A549 (cell line): ENCODE measurements at regions not wholly inside any gene's neighbourhood (a gene's known extent, or its start where the extent isn't known, plus 50 kb on each side); places are given as distances from the start of the nearest gene placed in this dataset.

ENCODE experiments used
- ATAC-seq, 2 experiments: fragments of 200-7000 bp in 1 of 2; fragments of >200 bp in 1 of 2; cut with Nextera tagmentation in 1 of 2; cut with Tn5 transposase in 1 of 2; 3 replicates each; pipeline versions ENCODE4 v1.8.0 to v1.9.1; 2018 to 2020; ENCODE audit warnings: mild to moderate bottlenecking in 1 of 2, moderate library complexity in 1 of 2
- CTCF ChIA-PET: fragments of 300-600 bp; sonication (Branson Sonifier 250); formaldehyde crosslinking; extraction: SDS; loops from one replicate; lab custom pipeline; 2021; ENCODE audit warnings: antibody characterized with exemption, inconsistent platforms; lab: Yijun Ruan, JAX
- POLR2A ChIA-PET: fragments of 350-600 bp; formaldehyde crosslinking; extraction: SDS; loops from one replicate; lab custom pipeline; 2021; ENCODE audit warnings: antibody characterized with exemption, inconsistent platforms; lab: Yijun Ruan, JAX
- DNase-seq, 2 experiments: peaks; one replicate each; pipeline versions ENCODE4 v3.0.0 to v3.0.0-alpha.2; 2011 to 2016; ENCODE audit warnings: low read depth in 1 of 2, low spot score in 1 of 2
- FAIRE-seq: peaks from 2 replicates; lab custom pipeline; 2011; peaks lifted over from hg19 to GRCh38; lab: Jason Lieb, UNC
- H3K27ac ChIP-seq, 2 experiments: fragments of >200 bp; sonication (Bioruptor Twin); formaldehyde crosslinking; 3 replicates each; pipeline ENCODE4 v1.5.1; 2016 to 2017
- H3K4me1 ChIP-seq: fragments of >200 bp; sonication (Bioruptor Twin); formaldehyde crosslinking; 3 replicates; pipeline ENCODE4 v1.6.1; 2016
- H3K4me2 ChIP-seq: fragments of >200 bp; sonication (Bioruptor Twin); formaldehyde crosslinking; 3 replicates; pipeline ENCODE4 v1.6.1; 2016
- H3K4me3 ChIP-seq: fragments of >200 bp; sonication (Bioruptor Twin); formaldehyde crosslinking; 3 replicates; pipeline ENCODE4 v1.5.1; 2016
- H3K9me3 ChIP-seq: fragments of >200 bp; sonication (Bioruptor Twin); formaldehyde crosslinking; 3 replicates; pipeline ENCODE4 v1.6.1; 2016
- BHLHE40 ChIP-seq: IDR thresholded peaks from 2 replicates; pipeline ENCODE4 v1.6.1; 2012; ENCODE audit warnings: low read depth, low read length, inconsistent platforms
- CBX2 ChIP-seq: fragments of 200-600 bp; sonication (generic); IDR thresholded peaks from 2 replicates; pipeline ENCODE4 v1.6.1; 2016; ENCODE audit warnings: low read depth, mild to moderate bottlenecking, borderline replicate concordance
- EHMT2 ChIP-seq: fragments of 200-600 bp; sonication (generic); IDR thresholded peaks from 2 replicates; pipeline ENCODE4 v1.6.1; 2016; ENCODE audit warnings: antibody characterized with exemption, low read depth, mild to moderate bottlenecking, moderate library complexity
- ESRRA ChIP-seq: fragments of 150-350 bp; IDR thresholded peaks from 2 replicates; pipeline ENCODE4 v1.6.1; 2014; ENCODE audit warnings: mild to moderate bottlenecking, low read length, borderline replicate concordance
- FOSB ChIP-seq: fragments of 250-450 bp; sonication (Bioruptor Pico); IDR thresholded peaks from 2 replicates; pipeline ENCODE4 v1.5.0; 2020; ENCODE audit warnings: mild to moderate bottlenecking, moderate library complexity
- FOXS1 ChIP-seq: fragments of 250-450 bp; sonication (Bioruptor Pico); IDR thresholded peaks from 2 replicates; pipeline ENCODE4 v1.5.0; 2020; ENCODE audit warnings: mild to moderate bottlenecking, moderate library complexity
- GATA3 ChIP-seq: IDR thresholded peaks from 2 replicates; pipeline ENCODE4 v1.6.1; 2012; ENCODE audit warnings: borderline replicate concordance
- HDAC2 ChIP-seq: fragments of 200-600 bp; sonication (generic); IDR thresholded peaks from 2 replicates; pipeline ENCODE4 v1.6.1; 2016
- HOXA7 ChIP-seq: fragments of 250-450 bp; sonication (Bioruptor Pico); IDR thresholded peaks from 2 replicates; pipeline ENCODE4 v1.5.0; 2020; ENCODE audit warnings: mild to moderate bottlenecking, moderate library complexity
- JUN ChIP-seq, 2 experiments: fragments of >200 bp; sonication (Bioruptor Twin); formaldehyde crosslinking; IDR thresholded peaks; 2 replicates in 1 of 2; 3 replicates in 1 of 2; pipeline ENCODE4 v1.6.1; 2016 to 2017
- MAZ ChIP-seq: fragments of 150-350 bp; IDR thresholded peaks from 2 replicates; pipeline ENCODE4 v1.6.1; 2014; ENCODE audit warnings: antibody characterized with exemption, low read depth, low read length, borderline replicate concordance
- NPAS2 ChIP-seq: fragments of 250-450 bp; sonication (Bioruptor Pico); IDR thresholded peaks from 2 replicates; pipeline ENCODE4 v1.8.0; 2022; ENCODE audit warnings: mild to moderate bottlenecking, moderate library complexity, borderline replicate concordance
- POLR2A ChIP-seq: IDR thresholded peaks from 2 replicates; pipeline ENCODE4 v1.6.1; 2012; ENCODE audit warnings: mild to moderate bottlenecking, low read length
- RAD21 ChIP-seq, 2 experiments: fragments of >200 bp in 1 of 2; sonication (Bioruptor Twin) in 1 of 2; formaldehyde crosslinking in 1 of 2; IDR thresholded peaks in 1 of 2; conservative IDR thresholded peaks in 1 of 2; 2 replicates in 1 of 2; 3 replicates in 1 of 2; pipeline ENCODE4 v1.6.1; 2012 to 2018; ENCODE audit warnings: inconsistent platforms in 1 of 2
- SMC3 ChIP-seq: fragments of >200 bp; sonication (Bioruptor Twin); formaldehyde crosslinking; IDR thresholded peaks from 3 replicates; pipeline ENCODE4 v1.6.1; 2018; ENCODE audit warnings: inconsistent platforms
- TFCP2L1 ChIP-seq: fragments of 250-450 bp; sonication (Bioruptor Pico); IDR thresholded peaks from 2 replicates; pipeline ENCODE4 v1.5.0; 2021; ENCODE audit warnings: mild to moderate bottlenecking
- WGBS: methylation state at CpG from one replicate; pipeline ENCODE4 v1.1.6; 2017; ENCODE audit errors: missing lambda C conversion rate; 5-methylcytosine and 5-hydroxymethylcytosine counted together
- TF ChIP-seq, protein P1 (sequence below): fragments of 200-600 bp; sonication (generic); IDR thresholded peaks from 2 replicates; pipeline ENCODE4 v1.6.1; 2016; ENCODE audit warnings: antibody characterized with exemption, mild to moderate bottlenecking, moderate library complexity
- TF ChIP-seq, protein P2 (sequence below): fragments of 450-650 bp; IDR thresholded peaks from 2 replicates; pipeline ENCODE4 v1.6.1; 2014; ENCODE audit warnings: antibody characterized with exemption
- TF ChIP-seq, protein P3 (sequence below): fragments of >200 bp; sonication (Bioruptor Twin); formaldehyde crosslinking; IDR thresholded peaks from 2 replicates; pipeline ENCODE4 v1.6.1; 2016

DNA sequence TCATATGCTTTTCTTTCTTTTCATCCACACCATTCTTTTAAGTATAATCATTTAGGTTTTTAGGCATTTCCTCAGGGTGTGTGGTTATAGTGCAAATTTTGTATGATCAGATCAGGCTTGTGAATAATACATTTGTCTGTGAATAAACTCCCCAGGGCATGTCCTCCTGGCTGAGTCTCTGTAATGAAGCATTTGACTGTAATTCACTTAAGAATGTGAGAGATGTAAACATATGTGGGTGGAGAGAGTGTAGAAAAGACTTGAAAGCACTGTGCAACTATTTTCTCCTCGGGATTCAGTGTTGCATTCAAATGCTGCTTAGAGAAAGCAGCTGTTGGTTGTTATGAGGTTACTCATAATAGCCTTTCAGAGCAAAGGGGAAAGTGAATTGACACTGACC is 996.5 kb downstream of the TUSC7 start:
- 4% methylated on average over 1 of the region's 1 CpG for WGBS
- no peaks in the 10 kb centered on the region for H3K4me1 ChIP-seq
- no peak for ATAC-seq
- ChIA-PET POLR2A (interaction anchor here (0.5 kb wide), 1 partner anchor 40 kb away, joined by 3 read pairs; no protein-coding TSS in a partner anchor), CTCF (interaction anchor here (1.4 kb wide), 1 partner anchor 28 kb away, joined by 3 read pairs; no protein-coding TSS in a partner anchor)
- H3K27ac ChIP-seq: no peak overlapping the region
- TF ChIP-seq RAD21 (conservative IDR thresholded peaks at IDR 0.05 in 1 of 2, IDR thresholded peaks at IDR 0.05 in 1 of 2) (no peak), FOSB (no peak), GATA3 (no peak), MAZ (no peak), BHLHE40 (no peak), ESRRA (no peak), FOXS1 (CRISPR knock-in tag) (no peak), EHMT2 (no peak), CBX2 (no peak), JUN (IDR thresholded peaks at IDR 0.05) (no peak)
- TF ChIP-seq, protein P1, sequence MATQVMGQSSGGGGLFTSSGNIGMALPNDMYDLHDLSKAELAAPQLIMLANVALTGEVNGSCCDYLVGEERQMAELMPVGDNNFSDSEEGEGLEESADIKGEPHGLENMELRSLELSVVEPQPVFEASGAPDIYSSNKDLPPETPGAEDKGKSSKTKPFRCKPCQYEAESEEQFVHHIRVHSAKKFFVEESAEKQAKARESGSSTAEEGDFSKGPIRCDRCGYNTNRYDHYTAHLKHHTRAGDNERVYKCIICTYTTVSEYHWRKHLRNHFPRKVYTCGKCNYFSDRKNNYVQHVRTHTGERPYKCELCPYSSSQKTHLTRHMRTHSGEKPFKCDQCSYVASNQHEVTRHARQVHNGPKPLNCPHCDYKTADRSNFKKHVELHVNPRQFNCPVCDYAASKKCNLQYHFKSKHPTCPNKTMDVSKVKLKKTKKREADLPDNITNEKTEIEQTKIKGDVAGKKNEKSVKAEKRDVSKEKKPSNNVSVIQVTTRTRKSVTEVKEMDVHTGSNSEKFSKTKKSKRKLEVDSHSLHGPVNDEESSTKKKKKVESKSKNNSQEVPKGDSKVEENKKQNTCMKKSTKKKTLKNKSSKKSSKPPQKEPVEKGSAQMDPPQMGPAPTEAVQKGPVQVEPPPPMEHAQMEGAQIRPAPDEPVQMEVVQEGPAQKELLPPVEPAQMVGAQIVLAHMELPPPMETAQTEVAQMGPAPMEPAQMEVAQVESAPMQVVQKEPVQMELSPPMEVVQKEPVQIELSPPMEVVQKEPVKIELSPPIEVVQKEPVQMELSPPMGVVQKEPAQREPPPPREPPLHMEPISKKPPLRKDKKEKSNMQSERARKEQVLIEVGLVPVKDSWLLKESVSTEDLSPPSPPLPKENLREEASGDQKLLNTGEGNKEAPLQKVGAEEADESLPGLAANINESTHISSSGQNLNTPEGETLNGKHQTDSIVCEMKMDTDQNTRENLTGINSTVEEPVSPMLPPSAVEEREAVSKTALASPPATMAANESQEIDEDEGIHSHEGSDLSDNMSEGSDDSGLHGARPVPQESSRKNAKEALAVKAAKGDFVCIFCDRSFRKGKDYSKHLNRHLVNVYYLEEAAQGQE: no peak
- TF ChIP-seq, protein P2, sequence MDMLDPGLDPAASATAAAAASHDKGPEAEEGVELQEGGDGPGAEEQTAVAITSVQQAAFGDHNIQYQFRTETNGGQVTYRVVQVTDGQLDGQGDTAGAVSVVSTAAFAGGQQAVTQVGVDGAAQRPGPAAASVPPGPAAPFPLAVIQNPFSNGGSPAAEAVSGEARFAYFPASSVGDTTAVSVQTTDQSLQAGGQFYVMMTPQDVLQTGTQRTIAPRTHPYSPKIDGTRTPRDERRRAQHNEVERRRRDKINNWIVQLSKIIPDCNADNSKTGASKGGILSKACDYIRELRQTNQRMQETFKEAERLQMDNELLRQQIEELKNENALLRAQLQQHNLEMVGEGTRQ: no peak
- H3K4me2 ChIP-seq: no peak overlapping the region
- H3K4me3 ChIP-seq: no peak overlapping the region
- no peak for FAIRE-seq
- DNase-seq: no peak
- H3K9me3 ChIP-seq: no peaks in the 10 kb centered on the region

DNA sequence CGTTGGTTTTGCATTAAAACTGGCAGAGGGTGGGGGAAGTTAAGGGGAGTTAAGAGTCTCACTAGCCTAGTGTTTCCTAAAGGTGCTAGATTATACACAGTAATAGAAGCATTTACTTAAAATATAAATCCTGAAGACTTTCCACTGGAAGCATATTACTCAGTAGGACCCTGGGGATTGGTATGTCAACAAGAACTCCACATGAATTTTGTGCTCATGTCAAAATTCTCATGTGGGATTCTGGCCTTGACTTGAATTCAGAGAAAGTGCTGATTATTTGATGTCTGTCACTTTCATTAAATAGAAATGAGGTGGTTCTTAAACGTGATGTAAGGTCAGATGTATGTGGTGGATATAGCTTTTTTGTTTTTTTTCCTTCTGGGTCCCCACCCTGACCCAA is 997.2 kb downstream of the TUSC7 start:
- no peak for FAIRE-seq
- ChIA-PET CTCF (no interaction called here), POLR2A (no interaction called here)
- ATAC-seq: no peak
- WGBS: 53% methylated on average over 2 of the region's 2 CpGs
- Histone ChIP-seq H3K4me1 (no peaks in the 10 kb centered on the region), H3K4me3 (no peak overlapping the region), H3K27ac (no peak overlapping the region), H3K4me2 (no peak overlapping the region), H3K9me3 (no peaks in the 10 kb centered on the region)
- no peak for TF ChIP-seq SMC3
- TF ChIP-seq, protein P3, sequence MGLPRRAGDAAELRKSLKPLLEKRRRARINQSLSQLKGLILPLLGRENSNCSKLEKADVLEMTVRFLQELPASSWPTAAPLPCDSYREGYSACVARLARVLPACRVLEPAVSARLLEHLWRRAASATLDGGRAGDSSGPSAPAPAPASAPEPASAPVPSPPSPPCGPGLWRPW: no peak
- TF ChIP-seq HOXA7 (CRISPR knock-in tag): no peak
- no peak for TF ChIP-seq MAZ
- no peak for TF ChIP-seq POLR2A
- TF ChIP-seq FOXS1 (CRISPR knock-in tag): no peak
- TF ChIP-seq ESRRA: no peak
- no peak for TF ChIP-seq HDAC2
- no peak for TF ChIP-seq BHLHE40
- TF ChIP-seq, protein P2: no peak
- TF ChIP-seq NPAS2 (CRISPR knock-in tag): no peak
- TF ChIP-seq TFCP2L1: no peak
- DNase-seq: no peak
